HG02852 (cell line): ENCODE measurements at regions not wholly inside any gene's neighbourhood (a gene's known extent, or its start where the extent isn't known, plus 50 kb on each side); places are given as distances from the start of the nearest gene placed in this dataset.
"Not testable (repeated sequence)": the region's sequence is repeated elsewhere in the genome, so short reads cannot be mapped to it uniquely, and the experiment has no call there.

Experiments used
- ATAC-seq: cut with Tn5 transposase; IDR thresholded peaks from one replicate; pipeline ENCODE4 v1.9.1; 2021; ENCODE audit warnings: mild to moderate bottlenecking, moderate library complexity; ENCODE audit not compliant: unreplicated experiment

DNA sequence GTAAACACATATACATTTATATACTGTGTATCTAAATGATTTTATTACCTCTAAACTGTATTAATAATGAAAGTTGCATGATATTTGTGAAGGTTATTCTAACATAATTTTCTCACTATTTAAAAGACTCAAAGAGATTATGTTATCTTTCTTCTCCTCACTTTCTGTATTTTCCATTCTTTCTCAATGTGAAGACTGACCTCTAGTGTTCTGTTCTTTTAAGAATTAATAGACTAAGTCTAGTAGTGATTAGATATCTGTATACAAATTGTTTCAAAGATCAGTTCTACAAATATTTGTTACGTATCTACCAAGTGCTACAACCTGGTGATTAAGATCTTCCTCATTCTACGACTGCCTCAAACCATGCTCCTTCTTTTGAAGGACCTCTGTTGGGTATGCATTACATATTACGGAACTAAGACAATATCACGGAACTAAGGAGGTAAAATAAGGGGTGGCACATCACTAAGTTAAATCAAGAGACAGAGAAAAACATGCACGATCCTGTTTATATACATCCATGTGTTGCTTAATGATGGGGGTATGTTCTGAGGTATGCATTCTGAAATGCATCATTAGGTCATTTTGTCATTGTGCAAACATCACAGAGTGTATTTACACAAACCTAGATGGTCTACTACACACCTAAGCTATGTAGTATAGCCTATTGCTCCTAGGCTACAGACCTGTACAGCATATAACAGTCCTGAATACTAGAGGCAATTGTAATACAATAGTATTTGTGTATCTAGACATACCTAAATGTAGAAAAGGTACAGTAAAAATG is 161.5 kb upstream of the KBTBD8 start:
- ATAC-seq = no peak

DNA sequence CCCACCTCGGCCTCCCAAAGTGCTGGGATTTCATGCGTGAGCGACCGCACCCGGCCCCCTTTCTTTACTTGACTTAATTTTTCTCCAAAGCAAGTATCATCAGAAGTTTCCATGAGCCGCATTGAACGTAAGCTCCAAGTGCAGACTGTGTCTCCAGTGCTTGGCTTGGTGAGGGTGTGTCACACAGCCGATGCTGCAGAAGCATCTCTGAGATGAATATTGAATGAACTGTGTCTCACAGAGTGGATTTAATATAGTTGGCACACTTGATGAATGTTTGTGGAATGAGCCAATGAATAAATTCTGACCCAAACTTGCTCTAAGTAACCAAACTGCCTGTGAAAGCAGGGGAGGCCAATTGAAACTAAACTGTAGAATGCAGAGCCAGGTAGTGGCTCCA is 159.4 kb upstream of the KBTBD8 start:
- ATAC-seq = no peak

GRCh38 chr3:66839508-66839907 is 158.6 kb upstream of the KBTBD8 start:
- ATAC-seq = no peak

DNA sequence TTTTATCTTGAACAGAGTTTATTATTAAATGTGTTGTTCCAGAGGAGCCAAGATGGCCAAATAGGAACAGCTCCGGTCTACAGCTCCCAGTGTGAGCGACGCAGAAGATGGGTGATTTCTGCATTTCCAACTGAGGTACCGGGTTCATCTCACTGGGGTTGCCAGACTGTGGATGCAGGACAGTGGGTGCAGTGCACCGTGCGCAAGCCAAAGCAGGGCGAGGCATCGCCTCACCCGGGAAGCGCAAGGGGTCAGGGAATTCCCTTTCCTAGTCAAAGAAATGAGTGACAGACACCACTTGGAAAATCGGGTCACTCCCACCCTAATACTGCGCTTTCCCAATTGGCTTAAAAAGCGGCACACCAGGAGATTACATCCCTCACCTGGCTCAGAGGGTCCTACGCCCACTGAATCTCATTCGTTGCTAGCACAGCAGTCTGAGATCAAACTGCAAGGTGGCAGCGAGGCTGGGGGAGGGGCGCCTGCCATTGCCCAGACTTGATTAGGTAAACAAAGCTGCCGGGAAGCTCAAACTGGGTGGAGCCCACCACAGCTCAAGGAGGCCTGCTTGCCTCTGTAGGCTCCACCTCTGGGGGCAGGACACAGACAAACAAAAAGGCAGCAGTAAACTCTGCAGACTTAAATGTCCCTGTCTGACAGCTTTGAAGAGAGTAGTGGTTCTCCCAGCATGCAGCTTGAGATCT is 155.2 kb upstream of the KBTBD8 start:
- ATAC-seq = not testable (repeated sequence)

- no peak for ATAC-seq
Measured at GRCh38 chr3:66851894-66852613, 146.1 kb upstream of the KBTBD8 start.

GRCh38 chr3:66854601-66855151 is 143.4 kb upstream of the KBTBD8 start:
- ATAC-seq = no peak

DNA sequence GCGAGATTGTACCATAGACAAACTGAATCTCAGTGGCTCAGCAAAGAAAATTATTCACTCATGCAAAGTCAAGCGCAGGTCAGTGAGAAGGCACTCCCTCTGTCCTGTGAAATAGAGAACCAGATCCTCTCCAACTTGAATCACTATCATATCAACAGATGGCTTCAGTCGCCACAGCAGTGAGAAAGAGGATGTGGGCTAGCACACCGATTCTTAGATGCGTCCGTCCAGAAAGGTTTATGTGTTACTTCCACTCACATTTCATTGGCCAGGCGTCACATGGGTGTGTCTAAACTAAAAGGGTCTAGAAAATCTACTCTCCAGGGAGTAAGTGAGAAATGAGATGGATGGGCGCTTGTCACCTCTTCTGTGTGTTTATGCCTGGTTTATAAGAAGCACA is 141.6 kb upstream of the KBTBD8 start:
- ATAC-seq = peak; percentile 80

- no peak for ATAC-seq
Measured at GRCh38 chr3:66858656-66859381, 139.3 kb upstream of the KBTBD8 start.

GRCh38 chr3:66860771-66861170 is 137.3 kb upstream of the KBTBD8 start:
- no peak for ATAC-seq

- ATAC-seq = no peak
Measured at GRCh38 chr3:66863205-66864111, 134.6 kb upstream of the KBTBD8 start.

GRCh38 chr3:66884659-66885058 is 113.4 kb upstream of the KBTBD8 start:
- no peak for ATAC-seq

DNA sequence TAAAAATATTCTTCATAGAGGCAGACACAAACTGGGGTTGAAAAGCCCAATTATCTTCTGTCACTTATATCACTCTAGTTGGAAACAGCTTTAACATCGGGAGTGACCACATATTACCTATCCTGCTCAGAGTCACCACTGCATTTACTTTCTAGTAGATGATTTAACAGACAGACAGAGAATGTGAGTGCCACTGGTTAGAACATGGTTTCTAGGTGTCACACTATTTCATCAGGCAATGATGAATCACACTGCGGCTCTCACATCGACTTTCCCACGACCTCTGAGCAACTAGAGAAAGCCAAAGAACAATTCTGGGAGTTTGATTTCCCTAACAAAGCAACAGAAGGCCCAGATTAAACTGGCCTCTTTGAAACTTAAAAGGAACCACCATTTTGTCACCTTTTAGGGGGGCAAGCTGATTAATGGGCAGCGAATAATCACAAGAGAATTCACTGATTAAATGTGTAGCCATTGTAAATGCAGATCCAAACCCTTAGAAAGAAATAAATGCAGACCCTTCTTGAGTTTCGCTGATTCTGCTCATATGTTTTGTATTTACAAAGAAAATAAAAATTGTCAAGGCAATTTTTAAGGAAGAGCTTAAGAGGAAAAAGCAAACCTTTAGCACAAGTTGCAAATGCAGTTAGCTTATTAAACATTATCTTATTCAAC is 112.6 kb upstream of the KBTBD8 start:
- ATAC-seq = no peak

DNA sequence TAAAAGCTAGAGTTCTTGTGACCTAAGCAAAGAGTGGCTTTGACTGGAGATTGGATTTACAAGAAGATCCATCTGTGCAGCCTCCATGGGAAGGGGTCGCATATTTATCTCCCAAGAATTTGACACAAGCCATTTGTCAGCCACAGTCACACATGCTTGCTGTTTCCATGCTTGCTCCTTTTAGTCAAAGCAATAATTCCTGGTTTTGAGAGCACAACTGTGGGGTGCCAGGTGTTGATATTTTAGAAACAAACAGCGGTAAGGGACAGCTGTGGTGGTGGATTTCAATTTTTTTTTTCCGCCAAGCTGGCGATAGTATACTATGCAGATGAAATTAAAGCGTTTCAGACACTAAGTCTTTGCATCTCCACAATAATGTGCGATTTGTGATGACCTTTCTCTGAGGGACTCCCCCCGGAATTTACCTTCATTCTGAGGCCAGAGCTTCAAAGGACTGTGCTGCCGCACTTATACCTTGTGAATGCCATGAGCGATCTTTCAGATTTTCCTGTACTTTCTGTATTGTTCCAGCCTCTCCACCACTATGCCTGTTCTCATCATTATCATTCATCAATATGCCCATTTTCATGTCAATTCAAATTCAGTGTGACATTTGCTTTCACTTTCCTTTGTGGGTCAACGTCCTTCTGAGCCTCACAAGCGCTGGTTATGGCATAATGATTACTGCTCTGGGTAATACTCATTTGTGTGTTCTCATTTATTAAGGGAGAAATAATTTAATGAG is 108.2 kb upstream of the KBTBD8 start:
- no peak for ATAC-seq

DNA sequence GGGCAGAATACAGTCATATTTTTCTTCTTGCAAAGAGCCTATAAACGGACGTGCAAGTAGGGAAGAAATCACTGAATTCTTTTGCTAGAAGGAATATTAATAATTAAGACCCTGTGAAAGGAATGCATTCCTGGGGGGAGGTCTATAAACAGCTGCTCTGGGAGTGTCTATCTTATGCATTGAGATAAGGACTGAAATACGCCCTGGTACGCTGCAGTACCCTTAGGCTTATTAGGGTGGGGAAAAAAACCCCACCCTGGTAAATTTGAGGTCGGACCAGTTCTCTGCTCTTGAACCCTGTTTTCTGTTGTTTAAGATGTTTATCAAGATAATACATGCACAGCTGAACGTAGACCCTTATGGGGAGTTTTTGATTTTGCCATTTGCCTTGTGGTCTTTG is 100.0 kb upstream of the KBTBD8 start:
- ATAC-seq = no peak

DNA sequence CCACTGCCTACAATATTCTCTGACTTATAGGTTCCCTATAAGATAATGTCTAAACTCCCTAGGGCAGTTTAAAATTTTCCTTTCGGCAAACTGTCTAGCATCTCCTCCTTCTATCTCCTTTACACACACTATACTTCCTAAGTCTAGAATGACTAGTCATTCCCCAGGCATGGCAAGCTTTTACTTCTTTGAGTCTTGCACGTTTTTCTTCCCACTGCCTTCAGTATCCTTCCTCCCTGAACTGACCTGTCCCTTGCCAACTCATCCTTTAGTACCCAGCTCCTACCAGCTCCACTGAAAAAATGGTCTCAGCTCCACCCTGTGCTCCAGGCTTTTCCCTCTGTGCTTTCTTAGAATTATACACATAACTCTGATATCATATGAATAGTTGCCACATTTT is 93.8 kb upstream of the KBTBD8 start:
- no peak for ATAC-seq

DNA sequence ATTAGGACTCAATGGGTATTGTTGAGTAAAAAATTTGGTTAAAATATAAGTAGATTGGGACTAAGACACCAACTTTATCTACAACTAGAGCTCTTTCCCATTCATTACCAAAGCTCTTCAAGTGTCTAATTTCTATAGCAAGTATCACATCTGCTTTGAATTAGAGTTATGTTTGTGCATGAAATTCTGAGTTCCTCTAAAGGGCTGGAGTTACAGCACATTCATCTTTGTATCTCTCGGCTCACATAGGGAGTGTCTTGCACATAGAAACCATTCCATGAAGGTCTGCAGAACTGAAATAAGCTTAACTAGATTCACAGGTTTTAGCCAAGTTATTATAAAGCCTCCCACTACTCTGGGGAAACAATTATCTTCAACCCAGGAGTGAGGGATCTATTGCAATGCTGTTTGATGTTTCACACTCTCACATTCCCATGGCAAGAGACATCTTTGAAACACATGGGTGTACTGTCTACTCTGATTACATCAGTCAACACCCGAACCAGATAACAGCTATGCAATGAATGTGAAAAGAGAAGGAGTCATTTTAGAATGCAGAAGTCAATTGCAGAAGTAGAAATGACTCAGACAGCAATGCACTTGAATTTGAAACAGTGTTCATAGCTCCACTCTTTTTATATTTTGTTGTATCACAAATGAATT is 93.1 kb upstream of the KBTBD8 start:
- ATAC-seq = no peak

DNA sequence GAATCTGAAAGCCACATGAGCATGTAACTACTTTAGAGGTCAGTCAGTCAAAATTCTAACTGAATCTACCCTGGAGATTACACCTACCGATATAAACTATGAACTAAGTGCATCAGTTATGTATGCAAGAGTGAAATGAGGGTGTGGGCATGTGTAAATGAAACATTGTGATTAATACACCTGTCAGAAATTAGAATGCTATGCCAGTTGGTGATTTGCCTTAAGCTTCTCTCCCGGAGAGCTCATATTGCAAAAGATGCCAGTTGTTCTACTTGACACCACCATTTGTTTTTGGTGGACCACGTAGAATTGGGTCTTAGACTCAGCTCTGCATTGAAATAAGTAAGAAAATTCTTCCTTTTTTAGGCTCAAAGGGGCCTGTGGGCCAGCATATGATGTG is 91.0 kb upstream of the KBTBD8 start:
- ATAC-seq = no peak
